Activated naive CD4-positive, alpha-beta T cell treated with anti-CD3 and anti-CD28 coated beads, Interleukin-2, amount 50 U/mL, for 24 hours (primary cell): ENCODE measurements at regions not wholly inside any gene's neighbourhood (a gene's known extent, or its start where the extent isn't known, plus 50 kb on each side); places are given as distances from the start of the nearest gene placed in this dataset.

Experiments used
- H3K27ac Mint-ChIP-seq: one replicate; pipeline ENCODE4 v1.8.0; 2021; ENCODE audit warnings: mild to moderate bottlenecking, mixed read lengths
- H3K27me3 Mint-ChIP-seq: one replicate; pipeline ENCODE4 v1.8.0; 2021; ENCODE audit warnings: mixed read lengths
- H3K36me3 Mint-ChIP-seq: one replicate; pipeline ENCODE4 v1.8.0; 2021; ENCODE audit warnings: mixed read lengths
- H3K4me1 Mint-ChIP-seq: one replicate; pipeline ENCODE4 v1.8.0; 2021; ENCODE audit warnings: mixed read lengths
- H3K4me3 Mint-ChIP-seq: one replicate; pipeline ENCODE4 v1.8.0; 2021; ENCODE audit warnings: mild to moderate bottlenecking, mixed read lengths
- H3K9me3 Mint-ChIP-seq: one replicate; pipeline ENCODE4 v1.8.0; 2021; ENCODE audit warnings: mixed read lengths

DNA sequence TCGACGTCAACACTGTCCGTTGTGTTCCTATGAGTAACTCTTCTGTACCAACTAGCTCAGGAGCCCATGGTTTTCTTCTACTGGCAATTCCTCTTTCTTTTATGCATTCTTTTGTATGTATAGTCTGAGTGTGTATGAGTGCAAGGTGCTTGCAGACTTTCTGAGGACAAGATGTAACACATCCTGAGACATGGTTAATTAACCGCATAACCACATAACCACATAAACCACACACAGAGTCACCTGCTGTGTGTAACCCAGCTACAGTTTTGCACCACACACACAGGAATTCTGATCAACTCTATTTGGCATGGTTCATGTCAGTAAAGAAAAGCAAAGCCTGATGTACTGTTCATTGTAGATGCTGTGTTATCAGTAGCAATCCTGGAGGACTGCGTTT, 98.6 kb downstream of the DACT2 start:
- Mint-ChIP-seq H3K4me3 (no peak overlapping the region), H3K27me3 (peaks cover 2% of the 10 kb centered on the region), H3K4me1 (no peaks in the 10 kb centered on the region), H3K27ac (no peak overlapping the region), H3K9me3 (no peaks in the 10 kb centered on the region), H3K36me3 (no peaks in the 10 kb centered on the region)

GRCh38 chr6:168219804-168220203, 99.8 kb downstream of the DACT2 start:
- no peaks in the 10 kb centered on the region for H3K36me3 Mint-ChIP-seq
- H3K9me3 Mint-ChIP-seq = no peaks in the 10 kb centered on the region
- no peak overlapping the region for H3K4me3 Mint-ChIP-seq

GRCh38 chr6:168218785-168219566, 100.6 kb downstream of the DACT2 start:
- Mint-ChIP-seq H3K27me3 (peaks cover 2% of the 10 kb centered on the region), H3K9me3 (no peaks in the 10 kb centered on the region), H3K27ac (no peak overlapping the region), H3K36me3 (no peaks in the 10 kb centered on the region), H3K4me1 (no peaks in the 10 kb centered on the region), H3K4me3 (no peak overlapping the region)

More at GRCh38 chr6:168219804-168220203, 99.8 kb downstream of the DACT2 start:
- H3K4me1 Mint-ChIP-seq = no peaks in the 10 kb centered on the region
- peaks cover 2% of the 10 kb centered on the region for H3K27me3 Mint-ChIP-seq
- no peak overlapping the region for H3K27ac Mint-ChIP-seq

DNA sequence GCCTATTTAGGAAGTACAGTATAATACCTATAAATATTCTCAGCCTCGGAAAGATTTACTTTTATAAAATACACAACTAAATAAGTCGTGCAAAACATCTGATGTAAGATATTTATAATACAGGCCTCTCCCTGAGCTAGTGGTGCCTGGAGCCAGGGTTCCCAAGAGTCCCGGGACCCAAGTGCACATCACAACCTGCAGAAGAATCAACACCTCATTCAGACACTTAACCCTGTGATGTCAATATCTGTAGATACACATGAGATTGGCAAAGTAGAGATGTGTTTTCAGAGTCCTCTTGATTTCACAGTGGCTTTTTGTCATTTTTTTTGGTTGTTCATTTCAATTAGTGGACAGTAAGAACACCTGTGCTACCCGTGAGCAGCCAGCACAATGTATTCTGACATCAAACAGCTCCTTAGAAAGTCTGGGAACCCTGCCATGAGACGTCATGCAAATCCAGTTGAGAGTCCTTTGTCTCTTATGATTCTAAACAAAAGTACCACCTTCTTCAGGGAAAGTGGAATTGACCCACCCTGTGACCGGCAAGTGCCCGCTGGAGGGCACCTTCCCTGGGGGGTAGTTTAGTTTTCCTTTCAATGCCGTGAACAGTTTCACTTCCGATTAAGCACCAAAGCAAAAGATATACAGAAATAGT, 101.6 kb downstream of the DACT2 start:
- no peaks in the 10 kb centered on the region for H3K4me1 Mint-ChIP-seq
- no peak overlapping the region for H3K27ac Mint-ChIP-seq
- no peaks in the 10 kb centered on the region for H3K27me3 Mint-ChIP-seq
- H3K36me3 Mint-ChIP-seq = no peaks in the 10 kb centered on the region
- H3K9me3 Mint-ChIP-seq = no peaks in the 10 kb centered on the region
- no peak overlapping the region for H3K4me3 Mint-ChIP-seq

DNA sequence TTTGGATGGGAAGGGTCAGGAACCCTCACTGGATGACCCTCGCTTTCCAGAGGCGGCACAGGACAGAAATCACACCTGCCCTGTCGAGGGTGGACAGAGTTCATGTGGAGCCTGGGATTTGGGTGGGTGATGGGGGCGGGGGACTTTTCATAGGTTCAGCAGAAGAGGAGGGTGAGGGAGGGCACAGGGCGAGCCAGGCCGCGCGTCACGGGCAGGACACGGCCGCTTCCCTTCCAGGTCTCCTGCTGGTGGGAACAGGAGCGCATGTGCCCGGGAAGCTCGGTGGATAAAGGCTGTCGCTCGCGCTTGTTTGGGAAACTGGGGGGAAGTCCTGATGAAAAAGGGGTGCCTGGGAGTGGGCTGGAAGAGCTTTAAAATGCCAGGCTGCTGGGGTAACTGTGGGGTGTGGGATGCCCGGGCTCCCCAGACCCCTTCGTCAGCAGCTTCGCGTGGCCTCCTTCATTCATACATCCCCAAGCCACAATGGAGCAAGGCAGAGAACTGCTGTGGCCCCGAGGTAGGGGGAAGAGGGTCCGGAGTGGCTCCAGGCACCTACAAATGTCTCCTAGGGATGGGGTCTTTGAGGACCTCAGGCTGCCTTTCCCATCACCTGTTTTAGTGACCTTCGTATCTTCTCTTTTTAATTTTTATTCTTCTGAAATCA, 102.2 kb downstream of the DACT2 start:
- Mint-ChIP-seq H3K9me3 (no peaks in the 10 kb centered on the region), H3K4me1 (no peaks in the 10 kb centered on the region), H3K4me3 (no peak overlapping the region), H3K27ac (no peak overlapping the region), H3K27me3 (no peaks in the 10 kb centered on the region), H3K36me3 (no peaks in the 10 kb centered on the region)

- Mint-ChIP-seq H3K36me3 (no peaks in the 10 kb centered on the region), H3K4me3 (no peak overlapping the region), H3K27me3 (no peaks in the 10 kb centered on the region), H3K9me3 (no peaks in the 10 kb centered on the region), H3K27ac (no peak overlapping the region), H3K4me1 (no peaks in the 10 kb centered on the region)
Measured at GRCh38 chr6:168216751-168217191, 102.8 kb downstream of the DACT2 start.

DNA sequence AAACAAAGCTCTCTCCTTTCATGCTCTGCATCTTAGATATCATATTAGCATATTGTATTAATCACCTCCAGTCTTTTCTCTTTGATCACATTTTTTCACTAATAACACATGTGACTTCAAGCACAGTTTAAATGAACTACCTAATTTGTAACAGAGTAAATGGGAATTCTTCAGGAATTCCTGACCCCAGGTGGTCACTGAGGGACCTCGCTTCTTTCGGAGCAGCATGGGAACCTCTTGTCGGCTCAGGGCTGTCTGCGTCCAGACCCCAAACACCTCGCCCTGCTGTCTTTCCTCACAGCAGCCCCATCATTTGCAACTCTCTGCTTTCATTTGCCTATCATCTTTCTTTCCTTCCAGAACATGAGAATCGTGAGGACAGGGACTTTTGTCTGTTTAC, 103.5 kb downstream of the DACT2 start:
- no peaks in the 10 kb centered on the region for H3K9me3 Mint-ChIP-seq
- no peaks in the 10 kb centered on the region for H3K36me3 Mint-ChIP-seq
- no peaks in the 10 kb centered on the region for H3K4me1 Mint-ChIP-seq
- H3K4me3 Mint-ChIP-seq = no peak overlapping the region
- no peak overlapping the region for H3K27ac Mint-ChIP-seq
- no peaks in the 10 kb centered on the region for H3K27me3 Mint-ChIP-seq

GRCh38 chr6:168215121-168215808, 104.3 kb downstream of the DACT2 start:
- no peaks in the 10 kb centered on the region for H3K27me3 Mint-ChIP-seq

DNA sequence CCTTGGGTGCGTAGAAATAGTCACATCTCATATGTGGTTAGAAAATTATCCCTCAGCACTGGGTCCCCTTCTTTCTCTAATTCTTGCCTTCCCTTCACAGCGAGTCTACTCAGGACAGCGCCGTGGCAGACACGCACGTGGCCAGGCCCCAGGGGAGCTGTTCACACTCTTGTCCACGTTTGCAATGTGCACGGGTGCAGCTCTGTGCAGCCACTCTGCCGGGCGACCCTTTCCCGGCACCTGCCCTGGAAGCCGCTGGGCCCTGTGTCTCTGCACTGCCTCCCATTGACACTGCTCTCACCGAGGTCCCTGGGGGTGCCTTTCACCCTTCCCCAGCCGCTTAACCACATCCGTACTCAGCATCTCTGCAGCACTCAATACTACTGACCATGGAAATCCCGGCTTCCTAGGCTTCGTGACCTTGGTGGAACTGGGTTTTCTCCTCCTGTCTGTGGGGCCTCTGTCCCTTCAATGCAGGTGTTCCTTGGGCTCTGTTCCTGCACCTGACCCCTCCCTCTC, 104.9 kb downstream of the DACT2 start:
- Mint-ChIP-seq H3K9me3 (no peaks in the 10 kb centered on the region), H3K4me1 (no peaks in the 10 kb centered on the region), H3K36me3 (no peaks in the 10 kb centered on the region), H3K4me3 (no peak overlapping the region), H3K27me3 (no peaks in the 10 kb centered on the region), H3K27ac (no peak overlapping the region)

More at GRCh38 chr6:168215121-168215808, 104.3 kb downstream of the DACT2 start:
- no peak overlapping the region for H3K4me3 Mint-ChIP-seq
- H3K27ac Mint-ChIP-seq = no peak overlapping the region
- H3K4me1 Mint-ChIP-seq = no peaks in the 10 kb centered on the region
- H3K9me3 Mint-ChIP-seq = no peaks in the 10 kb centered on the region
- no peaks in the 10 kb centered on the region for H3K36me3 Mint-ChIP-seq

DNA sequence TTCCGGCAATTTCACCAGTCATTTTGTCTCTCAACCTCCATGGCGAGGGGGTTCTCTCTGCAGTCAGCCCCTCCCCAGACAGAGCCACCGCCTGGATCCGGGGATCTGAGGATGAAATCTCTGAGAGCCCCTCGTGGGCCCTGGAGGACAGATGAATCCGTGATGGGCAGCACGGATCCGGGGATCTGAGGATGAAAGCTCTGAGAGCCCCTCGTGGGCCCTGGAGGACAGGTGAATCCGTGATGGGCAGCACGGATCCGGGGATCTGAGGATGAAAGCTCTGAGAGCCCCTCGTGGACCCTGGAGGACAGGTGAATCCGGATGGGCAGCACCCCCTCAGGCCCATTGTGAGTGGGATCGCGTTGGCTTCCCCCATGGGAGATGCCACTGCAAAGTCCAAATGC, 106.5 kb downstream of the DACT2 start:
- Mint-ChIP-seq H3K4me3 (no peak overlapping the region), H3K4me1 (no peaks in the 10 kb centered on the region), H3K9me3 (no peaks in the 10 kb centered on the region), H3K27me3 (no peaks in the 10 kb centered on the region), H3K27ac (no peak overlapping the region), H3K36me3 (no peaks in the 10 kb centered on the region)

DNA sequence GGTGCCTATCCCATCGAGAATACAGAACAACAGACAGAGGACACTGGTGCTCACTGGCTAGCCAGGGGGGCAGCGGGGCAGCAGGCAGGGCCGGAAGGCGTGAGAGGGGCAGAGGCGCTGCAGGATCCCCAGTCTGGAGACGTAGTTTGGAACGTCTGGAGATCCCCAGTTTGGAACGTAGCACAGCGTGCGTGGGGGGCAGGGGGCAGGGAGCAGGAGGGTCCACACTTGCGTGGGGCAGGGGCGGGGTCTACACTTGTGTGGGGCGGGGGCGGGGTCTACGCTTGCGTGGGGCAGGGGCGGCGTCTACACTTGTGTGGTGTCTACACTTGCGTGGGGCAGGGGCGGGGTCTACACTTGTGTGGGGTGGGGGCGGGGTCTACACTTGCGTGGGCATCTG, 107.2 kb downstream of the DACT2 start:
- Mint-ChIP-seq H3K9me3 (no peaks in the 10 kb centered on the region), H3K27ac (no peak overlapping the region), H3K27me3 (no peaks in the 10 kb centered on the region), H3K36me3 (no peaks in the 10 kb centered on the region), H3K4me3 (no peak overlapping the region), H3K4me1 (no peaks in the 10 kb centered on the region)

DNA sequence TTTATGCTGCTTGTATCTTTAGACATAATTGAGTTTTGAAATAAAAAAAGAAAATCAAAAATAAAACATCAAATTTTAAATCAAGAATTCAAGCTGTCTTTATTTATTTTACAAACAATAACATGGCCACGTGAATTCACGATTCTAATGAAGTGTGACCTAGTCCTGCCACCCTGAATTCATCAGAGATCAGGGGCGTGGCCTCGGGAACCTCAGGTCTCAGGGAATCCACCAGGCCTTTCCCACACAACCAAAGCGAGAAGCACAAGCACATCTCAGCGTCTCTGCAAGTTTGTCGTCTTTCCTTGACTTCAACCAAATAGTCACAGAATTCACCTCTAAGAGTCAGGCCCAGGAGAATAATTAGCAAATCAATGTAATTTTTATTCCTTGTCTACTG, 107.9 kb downstream of the DACT2 start:
- Mint-ChIP-seq H3K9me3 (no peaks in the 10 kb centered on the region), H3K4me1 (no peaks in the 10 kb centered on the region), H3K36me3 (no peaks in the 10 kb centered on the region), H3K27ac (no peak overlapping the region), H3K27me3 (no peaks in the 10 kb centered on the region), H3K4me3 (no peak overlapping the region)

DNA sequence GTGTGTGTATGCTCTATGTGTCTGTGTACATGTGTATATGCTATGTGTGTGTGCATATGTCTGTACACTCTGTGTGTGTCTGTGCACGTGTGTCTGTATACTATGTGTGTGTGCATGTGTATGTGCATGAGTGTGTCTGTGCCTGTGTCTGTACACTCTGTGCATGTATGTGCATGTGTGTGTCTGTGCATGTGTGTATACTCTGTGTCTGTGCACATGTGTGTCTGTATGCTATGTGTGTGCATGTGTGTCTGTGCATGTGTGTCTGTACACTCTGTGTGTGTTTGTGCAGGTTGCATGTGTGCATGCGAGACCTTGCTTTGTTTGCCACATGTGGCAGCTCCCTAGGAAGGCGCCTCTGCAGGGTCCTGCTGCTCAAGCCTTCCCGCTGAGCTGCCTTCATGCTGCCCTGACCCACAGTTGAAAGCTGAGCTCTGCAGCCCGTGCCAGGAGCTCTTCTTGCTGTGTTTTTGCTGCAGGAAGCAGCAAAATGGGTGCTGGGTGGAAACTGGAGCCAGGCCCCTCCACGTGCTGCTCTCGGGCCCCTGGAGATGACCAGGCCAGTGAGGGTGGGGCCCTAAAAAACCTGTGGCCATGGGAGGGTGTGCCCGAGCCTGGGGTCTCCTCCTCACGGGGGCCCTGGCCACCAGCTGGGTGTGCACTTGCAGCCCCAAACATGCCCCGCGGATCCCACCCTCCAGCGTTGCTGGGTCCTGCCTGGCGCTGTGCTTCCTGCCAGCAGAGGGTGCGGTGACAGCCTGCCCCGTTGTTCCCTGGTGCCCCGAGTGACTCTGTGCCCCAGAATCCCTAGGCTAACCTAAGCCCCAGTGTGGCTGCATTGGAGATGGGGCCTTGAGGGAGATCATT, 109.1 kb downstream of the DACT2 start:
- H3K36me3 Mint-ChIP-seq = no peaks in the 10 kb centered on the region
- no peak overlapping the region for H3K27ac Mint-ChIP-seq
- H3K4me1 Mint-ChIP-seq = no peaks in the 10 kb centered on the region
- H3K9me3 Mint-ChIP-seq = no peaks in the 10 kb centered on the region
- H3K27me3 Mint-ChIP-seq = no peaks in the 10 kb centered on the region
- H3K4me3 Mint-ChIP-seq = no peak overlapping the region

DNA sequence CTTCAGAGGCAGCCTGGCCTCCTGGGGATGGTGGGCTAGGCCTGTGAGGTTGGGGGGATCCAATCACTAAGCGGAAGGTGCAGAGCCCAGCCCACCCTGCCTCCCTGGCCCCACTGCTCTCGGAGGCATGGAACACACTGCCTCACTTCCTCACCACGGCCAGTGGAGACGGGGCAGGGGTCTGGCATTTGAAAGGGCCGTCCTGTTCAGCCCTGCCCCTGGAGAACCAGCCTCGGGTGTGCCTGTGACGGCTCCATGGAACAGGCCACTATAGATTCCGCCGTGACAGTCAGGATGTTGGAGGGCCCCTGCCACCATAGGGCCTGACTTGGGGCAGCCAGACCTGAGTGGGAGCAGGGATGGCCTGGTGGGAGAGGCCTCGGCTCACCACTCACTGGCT, 110.2 kb downstream of the DACT2 start:
- Mint-ChIP-seq H3K4me3 (no peak overlapping the region), H3K36me3 (no peaks in the 10 kb centered on the region), H3K9me3 (no peaks in the 10 kb centered on the region), H3K27ac (no peak overlapping the region), H3K27me3 (no peaks in the 10 kb centered on the region), H3K4me1 (no peaks in the 10 kb centered on the region)

DNA sequence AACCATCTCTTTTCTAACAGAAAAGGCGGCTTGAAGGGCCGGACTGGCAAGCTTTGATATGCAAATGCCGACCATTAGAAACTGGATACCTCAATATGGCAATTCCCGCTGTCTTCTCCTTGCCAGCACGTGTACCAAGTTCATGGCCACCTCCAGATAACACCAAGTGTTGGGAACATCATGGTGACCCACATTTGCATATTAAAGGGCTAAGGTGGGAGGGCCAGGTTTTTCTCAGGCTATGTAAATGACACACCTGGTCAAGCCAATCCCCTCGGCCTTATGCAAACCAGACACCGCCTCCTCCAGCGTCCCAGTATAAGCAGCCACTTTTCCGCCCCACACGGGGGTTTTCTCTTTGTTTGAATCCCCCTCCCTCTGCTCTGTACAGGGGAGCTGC, 110.7 kb downstream of the DACT2 start:
- H3K36me3 Mint-ChIP-seq = no peaks in the 10 kb centered on the region
- no peaks in the 10 kb centered on the region for H3K27me3 Mint-ChIP-seq
- no peaks in the 10 kb centered on the region for H3K9me3 Mint-ChIP-seq
- H3K27ac Mint-ChIP-seq = no peak overlapping the region
- H3K4me1 Mint-ChIP-seq = no peaks in the 10 kb centered on the region
- H3K4me3 Mint-ChIP-seq = no peak overlapping the region
